H9 (cell line): ENCODE measurements at regions not wholly inside any gene's neighbourhood (a gene's known extent, or its start where the extent isn't known, plus 50 kb on each side); places are given as distances from the start of the nearest gene placed in this dataset.

Source experiments
- DNase-seq: peaks from one replicate; pipeline ENCODE4 v3.0.0-alpha.2; 2017
- H2AFZ ChIP-seq: one replicate; pipeline ENCODE4 v1.6.1; 2013; ENCODE audit warnings: mild to moderate bottlenecking, low read length, control low read depth, moderate library complexity
- H2AK5ac ChIP-seq: 2 replicates; pipeline ENCODE4 v1.6.1; 2013; ENCODE audit warnings: low read length, control low read depth, mixed read lengths; ENCODE audit not compliant: insufficient read length
- H2BK120ac ChIP-seq: one replicate; pipeline ENCODE4 v1.6.1; 2013; ENCODE audit warnings: low read depth, mild to moderate bottlenecking, low read length, control low read depth, inconsistent platforms; ENCODE audit not compliant: poor library complexity, severe bottlenecking
- H2BK12ac ChIP-seq: 2 replicates; pipeline ENCODE4 v1.6.1; 2013; ENCODE audit warnings: low read length, control low read depth, mixed read lengths, low read depth; ENCODE audit not compliant: insufficient read length
- H2BK15ac ChIP-seq: 2 replicates; pipeline ENCODE4 v1.6.1; 2013; ENCODE audit warnings: low read depth, low read length, control low read depth
- H2BK20ac ChIP-seq: one replicate; pipeline ENCODE4 v1.6.1; 2013; ENCODE audit warnings: low read depth, mild to moderate bottlenecking, low read length, control low read depth, inconsistent platforms; ENCODE audit not compliant: poor library complexity, severe bottlenecking
- H2BK5ac ChIP-seq: 2 replicates; pipeline ENCODE4 v1.6.1; 2013; ENCODE audit warnings: low read length, control low read depth, mixed read lengths; ENCODE audit not compliant: insufficient read length
- H3K14ac ChIP-seq: 2 replicates; pipeline ENCODE4 v1.6.1; 2013; ENCODE audit warnings: low read length, control low read depth; ENCODE audit not compliant: insufficient read depth
- H3K18ac ChIP-seq: 2 replicates; pipeline ENCODE4 v1.6.1; 2013; ENCODE audit warnings: low read depth, mild to moderate bottlenecking, mixed read lengths, low read length, control low read depth; ENCODE audit not compliant: insufficient read length
- H3K23ac ChIP-seq: 2 replicates; pipeline ENCODE4 v1.6.1; 2013; ENCODE audit warnings: low read length, control low read depth, mixed read lengths, low read depth; ENCODE audit not compliant: insufficient read length
- H3K23me2 ChIP-seq: 2 replicates; pipeline ENCODE4 v1.6.1; 2013; ENCODE audit warnings: low read depth, mild to moderate bottlenecking, mixed read lengths, low read length, control low read depth; ENCODE audit not compliant: insufficient read length, poor library complexity, severe bottlenecking
- H3K27ac ChIP-seq: 2 replicates; pipeline ENCODE4 v1.5.1; 2013; ENCODE audit warnings: low read length, control low read depth, mixed read lengths, low read depth; ENCODE audit not compliant: insufficient read length
- H3K27me3 ChIP-seq: 2 replicates; pipeline ENCODE4 v1.6.1; 2013; ENCODE audit warnings: low read length, control low read depth, inconsistent platforms; ENCODE audit not compliant: insufficient read depth
- H3K4ac ChIP-seq: 2 replicates; pipeline ENCODE4 v1.6.1; 2013; ENCODE audit warnings: low read depth, mild to moderate bottlenecking, control low read depth, inconsistent platforms, low read length, moderate library complexity
- H3K4me1 ChIP-seq: 2 replicates; pipeline ENCODE4 v1.6.1; 2013; ENCODE audit warnings: low read length, control low read depth, inconsistent platforms; ENCODE audit not compliant: insufficient read depth
- H3K4me2 ChIP-seq: 2 replicates; pipeline ENCODE4 v1.6.1; 2013; ENCODE audit warnings: low read length, control low read depth, mixed read lengths; ENCODE audit not compliant: insufficient read length, insufficient read depth
- H3K56ac ChIP-seq: 2 replicates; pipeline ENCODE4 v1.6.1; 2013; ENCODE audit warnings: low read depth, mild to moderate bottlenecking, mixed read lengths, low read length, control low read depth; ENCODE audit not compliant: insufficient read length
- H3K79me1 ChIP-seq: 2 replicates; pipeline ENCODE4 v1.6.1; 2013; ENCODE audit warnings: low read depth, mild to moderate bottlenecking, moderate library complexity, low read length, control low read depth, inconsistent platforms; ENCODE audit not compliant: insufficient read depth, poor library complexity, severe bottlenecking
- H3K79me2 ChIP-seq: 2 replicates; pipeline ENCODE4 v1.6.1; 2013; ENCODE audit warnings: low read length, control low read depth, inconsistent platforms; ENCODE audit not compliant: insufficient read depth
- H3K9ac ChIP-seq: 2 replicates; pipeline ENCODE4 v1.6.1; 2013; ENCODE audit warnings: low read length, control low read depth, mixed read lengths; ENCODE audit not compliant: insufficient read length; ENCODE audit errors: extremely low read depth
- H3K9me3 ChIP-seq: one replicate; pipeline ENCODE4 v1.6.1; 2013; ENCODE audit warnings: low read depth, low read length, inconsistent platforms; ENCODE audit not compliant: control insufficient read depth
- H3T11ph ChIP-seq: one replicate; pipeline ENCODE4 v1.6.1; 2013; ENCODE audit warnings: mild to moderate bottlenecking, low read length, control low read depth, inconsistent platforms
- H4K20me1 ChIP-seq: one replicate; pipeline ENCODE4 v1.6.1; 2013; ENCODE audit not compliant: control insufficient read depth, insufficient read length, insufficient read depth
- H4K5ac ChIP-seq: 2 replicates; pipeline ENCODE4 v1.6.1; 2013; ENCODE audit warnings: low read depth, mild to moderate bottlenecking, mixed read lengths, low read length, control low read depth; ENCODE audit not compliant: insufficient read length
- H4K8ac ChIP-seq: replicated peaks from 2 replicates; pipeline ENCODE4 v1.6.1; 2013; ENCODE audit warnings: low read length, control low read depth, mixed read lengths, low read depth; ENCODE audit not compliant: insufficient read length
- H4K91ac ChIP-seq: 2 replicates; pipeline ENCODE4 v1.6.1; 2013; ENCODE audit warnings: low read depth, mild to moderate bottlenecking, moderate library complexity, mixed read lengths, low read length, control low read depth; ENCODE audit not compliant: insufficient read length
- H3K27ac Mint-ChIP-seq, 3 experiments: 2 replicates in 2 of 3; 3 replicates in 1 of 3; pipeline ENCODE4 v1.8.0; 2020 to 2021; ENCODE audit warnings: mixed read lengths in 3 of 3, mild to moderate bottlenecking in 1 of 3, moderate library complexity in 1 of 3
- H3K27me3 Mint-ChIP-seq: 2 replicates; pipeline ENCODE4 v1.8.0; 2021; ENCODE audit warnings: low read depth, mild to moderate bottlenecking, moderate library complexity, mixed read lengths
- H3K36me3 Mint-ChIP-seq, 3 experiments: 2 replicates in 2 of 3; 3 replicates in 1 of 3; pipeline ENCODE4 v1.8.0; 2020 to 2021; ENCODE audit warnings: low read depth in 3 of 3, mixed read lengths in 3 of 3; ENCODE audit not compliant: insufficient read depth in 1 of 3
- H3K4me1 Mint-ChIP-seq, 2 experiments: 2 replicates each; pipeline ENCODE4 v1.8.0; 2020; ENCODE audit warnings: mixed read lengths in 2 of 2
- H3K4me3 Mint-ChIP-seq, 2 experiments: 2 replicates in 1 of 2; 3 replicates in 1 of 2; pipeline ENCODE4 v1.8.0; 2020 to 2021; ENCODE audit warnings: mild to moderate bottlenecking in 2 of 2, mixed read lengths in 2 of 2, moderate library complexity in 1 of 2
- H3K9me3 Mint-ChIP-seq, 2 experiments: 2 replicates in 1 of 2; 3 replicates in 1 of 2; pipeline ENCODE4 v1.8.0; 2020; ENCODE audit warnings: mild to moderate bottlenecking in 2 of 2, mixed read lengths in 2 of 2, moderate library complexity in 1 of 2
- CTCF ChIP-seq: fragments of 200-600 bp; sonication (generic); conservative IDR thresholded peaks from 3 replicates; pipeline ENCODE4 v1.8.0; 2021; ENCODE audit warnings: antibody characterized with exemption, mild to moderate bottlenecking
- WGBS: extraction: QIAGEN DNeasy Blood & Tissue Kit; methylation state at CpG from one replicate; pipeline ENCODE4 v1.1.7; 2013; ENCODE audit warnings: missing lambda C conversion rate, low lambda C conversion rate, mixed read lengths; ENCODE audit not compliant: insufficient read length; ENCODE audit errors: extremely low coverage; 5-methylcytosine and 5-hydroxymethylcytosine counted together

GRCh38 chrX:1011691-1012283, 200.7 kb downstream of the CRLF2 start:
- Histone ChIP-seq H3K79me2 (no peaks in the 10 kb centered on the region), H2BK15ac (no peak overlapping the region), H2BK120ac (no peak overlapping the region), H3K9me3 (no peaks in the 10 kb centered on the region), H2BK5ac (no peak overlapping the region), H3T11ph (no peak overlapping the region), H3K14ac (no peak overlapping the region), H2AK5ac (no peak overlapping the region), H3K4ac (no peak overlapping the region), H3K56ac (no peak overlapping the region), H4K91ac (no peak overlapping the region), H3K4me2 (no peak overlapping the region), H3K4me1 (no peaks in the 10 kb centered on the region), H2BK12ac (no peak overlapping the region), H2AFZ (no peak overlapping the region), H4K5ac (no peak overlapping the region), H3K27ac (no peak overlapping the region), H4K8ac (no peak overlapping the region), H3K23ac (no peak overlapping the region), H3K27me3 (no peaks in the 10 kb centered on the region), H4K20me1 (no peaks in the 10 kb centered on the region), H3K9ac (no peak overlapping the region), H2BK20ac (no peak overlapping the region), H3K79me1 (no peaks in the 10 kb centered on the region), H3K23me2 (no peaks in the 10 kb centered on the region), H3K18ac (no peak overlapping the region)
- TF ChIP-seq CTCF, result no peak
- peaks cover 0 to 2% of the 10 kb centered on the region in 2 experiments; a peak in 2 of 5 replicates for H3K9me3 Mint-ChIP-seq
- H3K4me3 Mint-ChIP-seq, result no peak overlapping the region
- H3K4me1 Mint-ChIP-seq, result no peaks in the 10 kb centered on the region
- no peaks in the 10 kb centered on the region; a peak in 2 of 7 replicates for H3K36me3 Mint-ChIP-seq
- peaks cover 5% of the 10 kb centered on the region; the same call in 1 of the 2 replicates for H3K27me3 Mint-ChIP-seq
- WGBS, result no CpG with 5 or more reads among the region's 12 CpGs
- H3K27ac Mint-ChIP-seq, result peak overlapping the region in 1 of 3 experiments; percentile 51; a peak in 1 of 7 replicates
- no peak for DNase-seq
